ENCODE measurements at regions not wholly inside any gene's neighbourhood (a gene's known extent, or its start where the extent isn't known, plus 50 kb on each side); places are given as distances from the start of the nearest gene placed in this dataset.

DNA sequence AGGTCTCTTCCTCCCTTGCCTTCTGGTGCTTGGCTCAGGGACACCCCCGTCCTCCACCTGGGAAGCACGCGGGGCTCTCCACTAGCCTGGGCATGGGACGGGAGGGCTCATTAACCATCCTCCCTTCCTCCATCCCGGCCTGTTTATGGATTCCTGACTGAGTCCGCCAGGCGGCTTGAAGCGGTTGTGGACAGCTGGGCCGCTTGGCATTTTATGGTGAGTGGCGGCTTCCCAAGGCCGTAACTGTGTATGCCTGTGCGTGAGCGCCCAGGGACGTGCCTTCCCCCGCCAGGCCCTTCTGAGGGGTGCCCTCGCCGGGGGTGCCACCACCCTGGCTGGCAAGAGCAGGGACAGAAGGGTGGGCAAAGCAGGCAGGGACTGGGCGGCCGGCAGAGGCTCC, 202.8 kb downstream of the URI1 start:
- in situ Hi-C loops (cut with MboI; ENCODE audit: low pct_unique_long_range_greater_than_20kb, low sequenced_read_pairs), result no loop called here
- no peak for DNase-seq

GRCh38 chr19:30145467-30145866, 203.4 kb downstream of the URI1 start:
- no peak for DNase-seq
- in situ Hi-C loops (cut with MboI; ENCODE audit: low pct_unique_long_range_greater_than_20kb, low sequenced_read_pairs), result no loop called here

DNA sequence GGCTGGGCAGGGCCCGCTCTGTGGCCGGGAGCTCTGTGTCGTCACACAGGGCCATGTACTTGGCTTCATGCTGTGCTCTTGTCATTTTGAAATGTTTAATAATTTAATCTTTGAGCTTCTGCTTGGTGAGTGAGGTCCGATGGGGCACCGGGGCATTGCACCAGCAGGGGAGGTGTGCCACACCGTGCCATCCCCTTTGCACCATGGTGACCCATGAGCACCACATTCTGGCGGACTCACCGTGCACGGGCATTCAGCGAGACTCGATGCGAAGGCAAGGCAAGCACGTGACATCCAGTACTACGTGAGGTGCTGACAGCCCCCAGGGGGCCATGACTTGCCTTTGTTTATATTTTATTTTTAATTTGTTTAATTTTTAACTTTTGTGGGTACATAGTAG, 204.3 kb downstream of the URI1 start:
- no peak for DNase-seq
- in situ Hi-C loops (cut with MboI; ENCODE audit: low pct_unique_long_range_greater_than_20kb, low sequenced_read_pairs), result no loop called here

- DNase-seq, result no peak
- in situ Hi-C loops (cut with MboI; ENCODE audit: low pct_unique_long_range_greater_than_20kb, low sequenced_read_pairs), result no loop called here
These were observed 206.2 kb downstream of the URI1 start for GRCh38 chr19:30148039-30148790.

DNA sequence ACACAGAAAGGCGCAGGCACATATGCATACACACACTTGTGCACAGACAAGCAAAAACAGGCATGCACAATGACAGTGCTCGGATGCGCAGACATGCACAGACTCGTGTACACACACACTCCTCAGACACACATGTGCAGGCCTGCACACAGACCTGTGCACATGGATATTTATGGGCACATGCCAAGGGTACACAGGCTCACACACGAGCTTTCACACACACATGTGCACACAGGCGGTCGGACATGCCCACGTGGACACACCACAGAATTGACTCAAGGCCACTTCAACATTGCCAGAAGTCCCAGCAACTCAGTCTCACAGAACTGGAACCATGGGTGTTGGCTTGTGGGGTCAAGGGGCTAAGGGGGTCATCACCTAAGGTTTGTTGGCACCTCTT, 206.8 kb downstream of the URI1 start:
- DNase-seq, result no peak
- in situ Hi-C loops (cut with MboI; ENCODE audit: low pct_unique_long_range_greater_than_20kb, low sequenced_read_pairs), result no loop called here

DNA sequence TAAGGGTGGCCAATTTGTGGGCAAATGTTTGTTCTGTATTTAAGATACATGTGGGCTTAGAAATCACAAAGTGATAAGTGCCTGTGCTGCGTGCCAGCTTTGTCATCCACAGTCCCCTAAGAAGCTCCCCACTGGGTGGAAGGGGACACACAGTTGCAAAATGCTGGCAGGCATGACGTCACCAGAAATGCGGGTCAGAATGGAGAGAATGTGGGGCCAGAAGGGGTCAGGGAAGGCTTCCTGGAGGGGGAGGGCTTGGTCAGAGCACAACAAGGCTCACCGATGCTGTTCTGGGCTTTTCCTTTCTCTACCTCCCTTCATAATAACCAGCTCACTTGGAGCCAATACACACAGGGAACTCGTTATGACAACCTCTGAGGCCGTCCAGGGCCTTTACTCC, 207.3 kb downstream of the URI1 start:
- in situ Hi-C loops (cut with MboI; ENCODE audit: low pct_unique_long_range_greater_than_20kb, low sequenced_read_pairs), result no loop called here
- no peak for DNase-seq

- no peak for DNase-seq
- in situ Hi-C loops (cut with MboI; ENCODE audit: low pct_unique_long_range_greater_than_20kb, low sequenced_read_pairs), result no loop called here
These were observed 208.6 kb downstream of the URI1 start for GRCh38 chr19:30150626-30151025.

- in situ Hi-C loops (cut with MboI; ENCODE audit: low pct_unique_long_range_greater_than_20kb, low sequenced_read_pairs), result no loop called here
- no peak for DNase-seq
These were observed 209.0 kb downstream of the URI1 start for GRCh38 chr19:30151081-30151480.

- in situ Hi-C loops (cut with MboI; ENCODE audit: low pct_unique_long_range_greater_than_20kb, low sequenced_read_pairs), result no loop called here
- no peak for DNase-seq
These were observed 210.7 kb downstream of the URI1 start for GRCh38 chr19:30152510-30153291.

DNA sequence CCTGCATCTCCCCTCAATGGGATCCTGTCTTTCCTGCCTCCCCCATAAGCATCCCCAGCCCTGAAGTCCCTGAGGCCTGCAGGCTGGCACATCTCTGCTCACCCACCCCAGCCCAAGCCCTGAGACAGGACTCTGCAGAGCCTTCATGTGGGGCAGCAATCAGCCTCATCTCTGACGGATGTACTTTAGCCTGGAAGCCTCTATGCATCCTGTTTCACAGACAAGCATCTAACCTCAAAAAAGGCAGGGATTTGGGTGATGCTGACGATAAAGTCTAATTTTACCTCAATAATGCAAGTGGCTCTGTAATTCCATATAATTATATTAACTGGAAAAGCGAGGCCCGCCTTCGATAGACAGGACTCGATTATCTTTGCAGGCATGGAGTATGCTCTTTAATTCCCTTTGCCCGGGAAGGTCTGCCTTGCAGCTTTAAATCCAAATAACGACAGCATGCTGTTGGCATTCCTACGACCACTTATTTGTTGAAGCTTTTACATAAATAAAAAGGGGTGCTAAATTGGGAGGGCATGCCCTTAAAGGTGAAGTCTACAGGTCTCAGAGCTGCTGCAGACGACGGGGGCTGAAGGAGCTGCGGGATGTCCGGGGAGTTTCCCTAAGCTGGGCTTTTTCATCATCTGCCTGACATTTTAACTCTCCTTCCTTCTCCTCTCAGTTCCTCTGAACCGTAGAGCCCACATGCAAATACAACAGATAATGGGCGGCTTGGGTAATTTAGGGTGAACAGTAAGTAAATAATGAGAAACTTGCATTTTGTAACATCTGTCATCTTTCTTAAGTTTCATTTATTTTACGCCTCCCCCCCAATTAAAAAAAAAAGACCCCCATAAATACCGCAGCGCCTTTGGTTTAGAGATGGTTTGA, 211.5 kb downstream of the URI1 start:
- DNase-seq, result no peak
- in situ Hi-C loops (cut with MboI; ENCODE audit: low pct_unique_long_range_greater_than_20kb, low sequenced_read_pairs), result no loop called here

GRCh38 chr19:30154410-30154809, 212.4 kb downstream of the URI1 start:
- DNase-seq, result no peak
- in situ Hi-C loops (cut with MboI; ENCODE audit: low pct_unique_long_range_greater_than_20kb, low sequenced_read_pairs), result no loop called here

- no peak for DNase-seq
- in situ Hi-C loops (cut with MboI; ENCODE audit: low pct_unique_long_range_greater_than_20kb, low sequenced_read_pairs), result no loop called here
These were observed 213.6 kb downstream of the URI1 start for GRCh38 chr19:30155381-30156200.

- in situ Hi-C loops (cut with MboI; ENCODE audit: low pct_unique_long_range_greater_than_20kb, low sequenced_read_pairs), result no loop called here
- DNase-seq, result no peak
These were observed 214.6 kb downstream of the URI1 start for GRCh38 chr19:30156646-30157045.

- DNase-seq, result no peak
- in situ Hi-C loops (cut with MboI; ENCODE audit: low pct_unique_long_range_greater_than_20kb, low sequenced_read_pairs), result no loop called here
These were observed 213.9 kb upstream of the ZNF536 start for GRCh38 chr19:30158067-30158892.

GRCh38 chr19:30158893-30159245, 213.3 kb upstream of the ZNF536 start:
- no peak for DNase-seq
- in situ Hi-C loops (cut with MboI; ENCODE audit: low pct_unique_long_range_greater_than_20kb, low sequenced_read_pairs), result no loop called here

DNA sequence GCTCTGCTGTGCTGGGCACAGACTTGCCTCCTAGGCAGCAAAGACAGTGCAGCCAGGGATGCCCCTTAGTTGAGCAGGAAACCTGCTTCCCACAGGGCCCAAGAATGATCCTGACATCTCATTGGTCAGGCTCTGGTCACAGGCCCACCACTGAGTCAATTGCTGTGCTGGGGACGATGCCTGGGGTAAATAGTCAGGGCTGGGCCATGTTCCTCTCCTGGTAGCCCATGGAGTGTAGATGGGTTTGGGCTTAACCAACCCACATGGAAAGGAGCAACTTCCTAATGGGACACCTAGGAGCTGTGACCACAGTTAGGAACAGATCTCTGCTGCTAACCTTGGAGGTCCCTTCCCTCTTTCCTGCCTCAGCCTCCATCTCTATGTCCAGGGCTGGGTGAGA, 212.5 kb upstream of the ZNF536 start:
- in situ Hi-C loops (cut with MboI; ENCODE audit: low pct_unique_long_range_greater_than_20kb, low sequenced_read_pairs), result no loop called here
- no peak for DNase-seq

GRCh38 chr19:30160426-30160825, 211.8 kb upstream of the ZNF536 start:
- DNase-seq, result no peak
- in situ Hi-C loops (cut with MboI; ENCODE audit: low pct_unique_long_range_greater_than_20kb, low sequenced_read_pairs), result no loop called here

- no peak for DNase-seq
- in situ Hi-C loops (cut with MboI; ENCODE audit: low pct_unique_long_range_greater_than_20kb, low sequenced_read_pairs), result no loop called here
These were observed 211.0 kb upstream of the ZNF536 start for GRCh38 chr19:30161021-30161655.

Measured in KBM-7 (cell line).